Astrocyte (in vitro differentiated cells and primary cell): ENCODE measurements at regions not wholly inside any gene's neighbourhood (a gene's known extent, or its start where the extent isn't known, plus 50 kb on each side); places are given as distances from the start of the nearest gene placed in this dataset.

Experiments
- DNase-seq: peaks from one replicate; pipeline ENCODE4 v3.0.0-alpha.2; 2010; ENCODE audit warnings: low read depth
- FAIRE-seq: peaks from 2 replicates; lab custom pipeline; 2011; peaks lifted over from hg19 to GRCh38; lab: Jason Lieb, UNC
- H2AFZ ChIP-seq: 2 replicates; pipeline ENCODE4 v1.6.0; 2012; ENCODE audit warnings: low read depth, low read length, inconsistent platforms
- H3K27ac ChIP-seq: 2 replicates; pipeline ENCODE4 v1.5.1; 2011; ENCODE audit warnings: low read depth, low read length, inconsistent platforms
- H3K27me3 ChIP-seq: 2 replicates; pipeline ENCODE4 v1.6.0; 2011; ENCODE audit warnings: low read length, inconsistent platforms; ENCODE audit not compliant: insufficient read depth
- H3K36me3 ChIP-seq: 2 replicates; pipeline ENCODE4 v1.5.1; 2011; ENCODE audit warnings: low read length, inconsistent platforms; ENCODE audit not compliant: insufficient read depth
- H3K4me1 ChIP-seq: 2 replicates; pipeline ENCODE4 v1.5.1; 2011; ENCODE audit warnings: low read length, inconsistent platforms; ENCODE audit not compliant: insufficient read depth
- H3K4me2 ChIP-seq: 2 replicates; pipeline ENCODE4 v1.6.0; 2012; ENCODE audit warnings: low read length, inconsistent platforms
- H3K4me3 ChIP-seq: 2 replicates; pipeline ENCODE4 v1.5.1; 2011; ENCODE audit warnings: low read depth, mild to moderate bottlenecking, low read length, inconsistent platforms; ENCODE audit not compliant: insufficient read depth
- H3K79me2 ChIP-seq: 2 replicates; pipeline ENCODE4 v1.6.0; 2012; ENCODE audit warnings: mild to moderate bottlenecking, low read length, inconsistent platforms; ENCODE audit not compliant: insufficient read depth
- H3K9ac ChIP-seq: 2 replicates; pipeline ENCODE4 v1.6.0; 2012; ENCODE audit warnings: mild to moderate bottlenecking, low read length, inconsistent platforms
- H3K9me3 ChIP-seq: 2 replicates; pipeline ENCODE4 v1.5.1; 2012; ENCODE audit warnings: low read depth, mild to moderate bottlenecking, low read length, inconsistent platforms; ENCODE audit not compliant: insufficient read depth
- H4K20me1 ChIP-seq: 2 replicates; pipeline ENCODE4 v1.6.0; 2012; ENCODE audit warnings: low read length, inconsistent platforms; ENCODE audit not compliant: insufficient read depth
- H3K27ac Mint-ChIP-seq: one replicate; pipeline ENCODE4 v1.8.0; 2021; ENCODE audit warnings: mild to moderate bottlenecking, mixed read lengths; ENCODE audit not compliant: unreplicated experiment
- H3K27me3 Mint-ChIP-seq: one replicate; pipeline ENCODE4 v1.8.0; 2021; ENCODE audit warnings: low read depth, mixed read lengths; ENCODE audit not compliant: unreplicated experiment
- H3K36me3 Mint-ChIP-seq: one replicate; pipeline ENCODE4 v1.8.0; 2021; ENCODE audit warnings: low read depth, mixed read lengths; ENCODE audit not compliant: unreplicated experiment
- H3K4me1 Mint-ChIP-seq: one replicate; pipeline ENCODE4 v1.8.0; 2021; ENCODE audit warnings: low read depth, mixed read lengths; ENCODE audit not compliant: unreplicated experiment
- H3K4me3 Mint-ChIP-seq: one replicate; pipeline ENCODE4 v1.8.0; 2021; ENCODE audit warnings: mild to moderate bottlenecking, moderate library complexity, mixed read lengths; ENCODE audit not compliant: unreplicated experiment
- H3K9me3 Mint-ChIP-seq: one replicate; pipeline ENCODE4 v1.8.0; 2021; ENCODE audit warnings: mild to moderate bottlenecking, mixed read lengths; ENCODE audit not compliant: unreplicated experiment
- EZH2 ChIP-seq: IDR thresholded peaks from 2 replicates; pipeline ENCODE4 v1.6.1; 2012; ENCODE audit warnings: mild to moderate bottlenecking, low read length, inconsistent platforms; ENCODE audit not compliant: insufficient read depth
- TF ChIP-seq, protein P1 (sequence below): IDR thresholded peaks from 2 replicates; pipeline ENCODE4 v1.5.1; 2011; ENCODE audit warnings: low read depth, mild to moderate bottlenecking, inconsistent platforms, low read length, moderate library complexity; ENCODE audit not compliant: insufficient read depth

- Histone ChIP-seq H3K36me3 (no peaks in the 10 kb centered on the region), H3K27me3 (no peaks in the 10 kb centered on the region), H3K79me2 (no peaks in the 10 kb centered on the region), H3K9me3 (no peaks in the 10 kb centered on the region), H3K4me2 (no peak overlapping the region), H3K9ac (no peak overlapping the region), H3K27ac (no peak overlapping the region), H3K4me1 (no peaks in the 10 kb centered on the region), H3K4me3 (no peak overlapping the region), H4K20me1 (no peaks in the 10 kb centered on the region), H2AFZ (no peak overlapping the region)
- TF ChIP-seq, protein P1, sequence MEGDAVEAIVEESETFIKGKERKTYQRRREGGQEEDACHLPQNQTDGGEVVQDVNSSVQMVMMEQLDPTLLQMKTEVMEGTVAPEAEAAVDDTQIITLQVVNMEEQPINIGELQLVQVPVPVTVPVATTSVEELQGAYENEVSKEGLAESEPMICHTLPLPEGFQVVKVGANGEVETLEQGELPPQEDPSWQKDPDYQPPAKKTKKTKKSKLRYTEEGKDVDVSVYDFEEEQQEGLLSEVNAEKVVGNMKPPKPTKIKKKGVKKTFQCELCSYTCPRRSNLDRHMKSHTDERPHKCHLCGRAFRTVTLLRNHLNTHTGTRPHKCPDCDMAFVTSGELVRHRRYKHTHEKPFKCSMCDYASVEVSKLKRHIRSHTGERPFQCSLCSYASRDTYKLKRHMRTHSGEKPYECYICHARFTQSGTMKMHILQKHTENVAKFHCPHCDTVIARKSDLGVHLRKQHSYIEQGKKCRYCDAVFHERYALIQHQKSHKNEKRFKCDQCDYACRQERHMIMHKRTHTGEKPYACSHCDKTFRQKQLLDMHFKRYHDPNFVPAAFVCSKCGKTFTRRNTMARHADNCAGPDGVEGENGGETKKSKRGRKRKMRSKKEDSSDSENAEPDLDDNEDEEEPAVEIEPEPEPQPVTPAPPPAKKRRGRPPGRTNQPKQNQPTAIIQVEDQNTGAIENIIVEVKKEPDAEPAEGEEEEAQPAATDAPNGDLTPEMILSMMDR: no peak
- no peak for TF ChIP-seq EZH2
- DNase-seq (peak; percentile 59), FAIRE-seq (no peak)
- no peaks in the 10 kb centered on the region for H3K27me3 Mint-ChIP-seq
- no peak overlapping the region for H3K4me3 Mint-ChIP-seq
- H3K27ac Mint-ChIP-seq: no peak overlapping the region
- H3K9me3 Mint-ChIP-seq: no peaks in the 10 kb centered on the region
- no peaks in the 10 kb centered on the region for H3K36me3 Mint-ChIP-seq
- H3K4me1 Mint-ChIP-seq: no peaks in the 10 kb centered on the region
Measured at GRCh38 chr9:73347720-73348119, 196.1 kb downstream of the ANXA1 start.

DNA sequence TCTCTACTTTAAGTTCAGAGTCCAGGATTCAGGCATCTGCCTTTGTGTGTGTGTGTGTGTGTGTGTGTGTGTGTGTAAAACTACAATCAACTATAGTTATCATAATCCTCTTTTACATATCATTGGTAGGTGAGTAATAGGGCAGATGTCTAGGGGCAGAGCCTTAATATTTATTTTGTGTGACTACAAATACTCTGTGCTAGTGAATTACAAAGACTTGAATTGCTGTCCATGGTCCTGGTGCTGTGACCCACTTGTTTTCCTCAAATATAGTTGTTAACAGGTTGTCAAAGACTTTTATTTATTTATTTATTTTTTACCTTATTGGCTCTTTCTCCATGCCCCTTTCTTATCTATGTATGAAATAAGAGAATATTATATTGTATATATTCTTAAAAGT is 196.8 kb downstream of the ANXA1 start:
- Mint-ChIP-seq H3K4me3 (no peak overlapping the region), H3K9me3 (no peaks in the 10 kb centered on the region), H3K36me3 (no peaks in the 10 kb centered on the region), H3K27ac (no peak overlapping the region), H3K27me3 (no peaks in the 10 kb centered on the region), H3K4me1 (no peaks in the 10 kb centered on the region)
- Histone ChIP-seq H3K4me1 (no peaks in the 10 kb centered on the region), H3K79me2 (no peaks in the 10 kb centered on the region), H2AFZ (no peak overlapping the region), H3K27ac (no peak overlapping the region), H3K9ac (no peak overlapping the region), H3K4me2 (no peak overlapping the region), H3K27me3 (no peaks in the 10 kb centered on the region), H4K20me1 (no peaks in the 10 kb centered on the region), H3K36me3 (no peaks in the 10 kb centered on the region), H3K9me3 (no peaks in the 10 kb centered on the region), H3K4me3 (no peak overlapping the region)
- DNase-seq: peak; percentile 2
- no peak for FAIRE-seq
- TF ChIP-seq, protein P1: no peak
- no peak for TF ChIP-seq EZH2

DNA sequence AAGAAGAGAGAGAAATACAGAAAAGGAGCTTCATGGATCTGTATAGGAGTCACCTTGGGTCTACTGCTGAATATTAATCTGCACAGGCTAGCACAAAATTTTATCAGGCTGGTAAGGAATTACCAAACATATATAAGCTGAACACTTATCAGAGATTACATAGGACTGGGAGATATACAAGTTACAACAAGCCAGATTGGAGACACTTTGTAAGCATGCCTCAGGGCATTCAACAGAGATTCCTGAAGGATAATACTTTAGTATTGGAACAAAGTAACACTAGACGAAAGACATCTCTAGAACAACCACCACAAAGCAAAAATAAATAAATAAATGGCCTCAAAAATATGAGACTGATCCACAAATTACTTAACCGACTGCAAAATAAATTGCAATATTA is 197.8 kb downstream of the ANXA1 start:
- Mint-ChIP-seq H3K27ac (no peak overlapping the region), H3K9me3 (no peaks in the 10 kb centered on the region)
- no peak overlapping the region for H3K27ac ChIP-seq

More for the DNA sequence above, 197.8 kb downstream of the ANXA1 start:
- DNase-seq (no peak), FAIRE-seq (no peak)
- Histone ChIP-seq H3K4me2 (no peak overlapping the region), H3K27me3 (no peaks in the 10 kb centered on the region), H4K20me1 (no peaks in the 10 kb centered on the region), H2AFZ (no peak overlapping the region), H3K4me1 (no peaks in the 10 kb centered on the region), H3K9ac (no peak overlapping the region), H3K9me3 (no peaks in the 10 kb centered on the region), H3K79me2 (no peaks in the 10 kb centered on the region), H3K4me3 (no peak overlapping the region), H3K36me3 (no peaks in the 10 kb centered on the region)
- TF ChIP-seq, protein P1: no peak
- no peak for TF ChIP-seq EZH2
- Mint-ChIP-seq H3K36me3 (no peaks in the 10 kb centered on the region), H3K4me1 (no peaks in the 10 kb centered on the region), H3K4me3 (no peak overlapping the region), H3K27me3 (no peaks in the 10 kb centered on the region)
